Endodermal cell (in vitro differentiated cells): ENCODE measurements at regions not wholly inside any gene's neighbourhood (a gene's known extent, or its start where the extent isn't known, plus 50 kb on each side); places are given as distances from the start of the nearest gene placed in this dataset.
"Not testable (repeated sequence)": the region's sequence is repeated elsewhere in the genome, so short reads cannot be mapped to it uniquely, and the experiment has no call there.

Experiments
- DNase-seq: peaks from one replicate; pipeline ENCODE4 v3.0.0-alpha.2; 2017
- H3K27ac ChIP-seq: 2 replicates; pipeline ENCODE4 v1.5.1; 2013; ENCODE audit warnings: mild to moderate bottlenecking, low read depth, low read length, moderate library complexity
- H3K27me3 ChIP-seq: 2 replicates; pipeline ENCODE4 v1.6.1; 2013; ENCODE audit warnings: mild to moderate bottlenecking, low read length, moderate library complexity; ENCODE audit not compliant: insufficient read depth, control insufficient read depth, poor library complexity, severe bottlenecking
- H3K36me3 ChIP-seq: 2 replicates; pipeline ENCODE4 v1.7.0; 2013; ENCODE audit warnings: mild to moderate bottlenecking, low read length, moderate library complexity; ENCODE audit not compliant: control insufficient read depth, insufficient read depth
- H3K4me1 ChIP-seq: one replicate; pipeline ENCODE4 v1.7.0; 2013; ENCODE audit warnings: low read length; ENCODE audit not compliant: control insufficient read depth, insufficient read depth
- H3K4me3 ChIP-seq: 2 replicates; pipeline ENCODE4 v1.5.1; 2013; ENCODE audit warnings: mild to moderate bottlenecking, low read length, moderate library complexity
- H3K9ac ChIP-seq: 2 replicates; pipeline ENCODE4 v1.6.1; 2013; ENCODE audit warnings: mild to moderate bottlenecking, low read length, moderate library complexity; ENCODE audit not compliant: poor library complexity, severe bottlenecking; ENCODE audit errors: extremely low read depth
- H3K9me3 ChIP-seq: 2 replicates; pipeline ENCODE4 v1.6.1; 2013; ENCODE audit warnings: mild to moderate bottlenecking, low read length, moderate library complexity; ENCODE audit not compliant: control insufficient read depth
- H3K27ac Mint-ChIP-seq: 2 replicates; pipeline ENCODE4 v1.8.0; 2020; ENCODE audit warnings: mixed read lengths
- H3K27me3 Mint-ChIP-seq: 2 replicates; pipeline ENCODE4 v1.8.0; 2021; ENCODE audit warnings: mild to moderate bottlenecking, mixed read lengths; ENCODE audit not compliant: insufficient read depth
- H3K36me3 Mint-ChIP-seq: 2 replicates; pipeline ENCODE4 v1.8.0; 2020; ENCODE audit warnings: low read depth, mixed read lengths
- H3K4me1 Mint-ChIP-seq: 2 replicates; pipeline ENCODE4 v1.8.0; 2020; ENCODE audit warnings: mixed read lengths
- H3K4me3 Mint-ChIP-seq: 2 replicates; pipeline ENCODE4 v1.8.0; 2020; ENCODE audit warnings: mild to moderate bottlenecking, moderate library complexity, mixed read lengths
- H3K9me3 Mint-ChIP-seq: 2 replicates; pipeline ENCODE4 v1.8.0; 2020; ENCODE audit warnings: mild to moderate bottlenecking, mixed read lengths
- CTCF ChIP-seq: fragments of 200-600 bp; sonication (generic); conservative IDR thresholded peaks from 2 replicates; pipeline ENCODE4 v1.5.0; 2021; ENCODE audit warnings: antibody characterized with exemption, mild to moderate bottlenecking
- WGBS, 2 experiments: methylation state at CpG; one replicate each; pipeline versions ENCODE4 v1.1.5 to v1.1.7; 2013; ENCODE audit warnings: missing lambda C conversion rate in 2 of 2, mixed read lengths in 1 of 2; ENCODE audit not compliant: insufficient coverage in 1 of 2, insufficient read length in 1 of 2; 5-methylcytosine and 5-hydroxymethylcytosine counted together

GRCh38 chr3:39725321-39725720, 84.1 kb upstream of the MYRIP start:
- Histone ChIP-seq H3K9me3 (no peaks in the 10 kb centered on the region), H3K27ac (no peak overlapping the region), H3K9ac (no peak overlapping the region), H3K36me3 (no peaks in the 10 kb centered on the region), H3K4me3 (no peak overlapping the region), H3K27me3 (peaks cover 22% of the 10 kb centered on the region), H3K4me1 (no peaks in the 10 kb centered on the region)
- Mint-ChIP-seq H3K27ac (no peak overlapping the region), H3K27me3 (peaks cover 34% of the 10 kb centered on the region), H3K4me3 (no peak overlapping the region), H3K36me3 (no peaks in the 10 kb centered on the region), H3K9me3 (peaks cover 3% of the 10 kb centered on the region), H3K4me1 (peaks cover 10% of the 10 kb centered on the region)
- 91% methylated on average over 1 of the region's 1 CpG; no CpG with 5 or more reads in 1 of the 2 experiments for WGBS, 2 experiments
- TF ChIP-seq CTCF: no peak
- DNase-seq: no peak

DNA sequence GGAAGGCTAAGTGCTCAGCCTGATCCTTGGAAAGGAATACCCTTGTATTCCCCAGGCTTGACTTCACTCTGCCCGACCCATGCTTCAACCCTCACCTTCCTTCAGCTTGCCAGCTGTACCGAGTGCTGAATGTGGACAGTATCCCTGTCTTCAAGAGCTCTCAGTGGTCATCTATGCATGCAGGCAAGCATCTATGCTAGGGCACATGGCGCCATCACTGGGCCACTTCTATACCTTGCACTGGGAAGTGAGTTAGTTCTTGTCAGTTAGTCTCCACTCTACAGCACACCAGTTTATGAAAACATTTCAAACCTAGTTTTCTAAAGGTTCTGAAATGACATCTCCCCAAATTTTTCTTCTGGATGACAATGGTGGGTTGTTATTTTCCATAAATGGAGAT, 82.0 kb upstream of the MYRIP start:
- no peak overlapping the region for H3K27ac Mint-ChIP-seq
- WGBS, 2 experiments: 70 to 73% methylated on average over 3 of the region's 3 CpGs
- peak; percentile 67 for DNase-seq

DNA sequence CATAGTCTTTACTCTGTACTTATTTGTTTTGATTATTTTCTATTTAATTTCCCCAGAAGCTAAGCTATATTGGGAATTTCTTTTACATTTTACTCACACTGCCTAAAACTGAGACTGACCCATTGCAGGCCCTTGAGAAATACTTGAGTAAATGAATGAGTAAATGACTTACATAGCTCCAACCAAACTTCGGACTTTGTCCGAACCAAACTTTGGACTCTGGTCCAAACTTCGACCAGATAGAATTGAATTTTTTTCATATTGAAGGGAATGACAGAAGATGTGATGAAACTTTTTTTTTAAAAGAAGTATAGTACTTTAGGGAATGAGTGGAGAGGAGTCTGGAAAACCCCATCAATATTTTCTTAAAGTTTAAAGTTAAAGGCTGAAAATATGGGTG, 75.6 kb upstream of the MYRIP start:
- Histone ChIP-seq H3K9ac (no peak overlapping the region), H3K36me3 (no peaks in the 10 kb centered on the region), H3K4me3 (no peak overlapping the region), H3K27me3 (no peaks in the 10 kb centered on the region), H3K27ac (no peak overlapping the region), H3K9me3 (no peaks in the 10 kb centered on the region), H3K4me1 (no peaks in the 10 kb centered on the region)
- peaks cover 4% of the 10 kb centered on the region for H3K9me3 Mint-ChIP-seq
- WGBS, 2 experiments: 93 to 95% methylated on average over 3 of the region's 3 CpGs
- H3K4me1 Mint-ChIP-seq: no peaks in the 10 kb centered on the region
- no peak for TF ChIP-seq CTCF
- DNase-seq: no peak
- no peaks in the 10 kb centered on the region for H3K27me3 Mint-ChIP-seq
- no peak overlapping the region for H3K27ac Mint-ChIP-seq
- H3K36me3 Mint-ChIP-seq: no peaks in the 10 kb centered on the region
- H3K4me3 Mint-ChIP-seq: no peak overlapping the region

More for the DNA sequence above, 82.0 kb upstream of the MYRIP start:
- Histone ChIP-seq H3K4me3 (no peak overlapping the region), H3K9me3 (no peaks in the 10 kb centered on the region), H3K4me1 (no peaks in the 10 kb centered on the region), H3K27ac (no peak overlapping the region), H3K9ac (no peak overlapping the region), H3K27me3 (peaks cover 22% of the 10 kb centered on the region), H3K36me3 (no peaks in the 10 kb centered on the region)
- Mint-ChIP-seq H3K27me3 (peaks cover 25% of the 10 kb centered on the region), H3K36me3 (no peaks in the 10 kb centered on the region), H3K9me3 (peaks cover 3% of the 10 kb centered on the region), H3K4me1 (peaks cover 5% of the 10 kb centered on the region), H3K4me3 (no peak overlapping the region)
- TF ChIP-seq CTCF: peak; percentile 66

- H3K9ac ChIP-seq, H3K4me3 Mint-ChIP-seq, H3K27me3 ChIP-seq, H3K4me3 ChIP-seq, H3K4me1 ChIP-seq, H3K36me3 ChIP-seq, H3K4me1 Mint-ChIP-seq, H3K27ac ChIP-seq, H3K27ac Mint-ChIP-seq, DNase-seq: not testable (repeated sequence)
- peaks cover 12% of the 10 kb centered on the region for H3K27me3 Mint-ChIP-seq
- peaks cover 30% of the 10 kb centered on the region for H3K9me3 Mint-ChIP-seq
- WGBS, 2 experiments: 77 to 100% methylated on average over 1 of the region's 1 CpG
- peaks cover 19% of the 10 kb centered on the region for H3K9me3 ChIP-seq
- peaks cover 11% of the 10 kb centered on the region for H3K36me3 Mint-ChIP-seq
Observed at GRCh38 chr3:39739658-39740057, 69.8 kb upstream of the MYRIP start.
